ENCODE measurements at regions not wholly inside any gene's neighbourhood (a gene's known extent, or its start where the extent isn't known, plus 50 kb on each side); places are given as distances from the start of the nearest gene placed in this dataset.

DNA sequence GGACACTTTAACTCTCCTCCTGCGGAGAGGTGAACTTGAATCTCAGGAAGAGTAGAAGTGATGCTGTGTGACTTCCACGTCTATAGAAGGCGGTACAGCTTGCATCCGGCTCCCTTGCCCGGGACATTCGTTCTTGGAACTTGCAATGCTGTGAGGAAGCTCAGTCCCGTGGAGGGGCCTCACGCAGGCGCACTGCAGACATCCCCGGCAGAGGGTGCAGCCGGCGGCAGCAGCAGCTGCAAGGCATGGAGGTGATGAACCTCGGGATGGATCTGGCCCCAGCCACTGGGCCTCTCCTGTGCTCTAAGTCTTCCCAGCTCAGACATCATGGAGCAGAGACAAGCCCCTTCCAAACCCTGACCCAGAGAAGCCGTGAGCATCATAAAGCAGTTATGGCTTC, 61.8 kb upstream of the SOD1 start:
- no peaks in the 10 kb centered on the region for H3K36me3 ChIP-seq (ENCODE audit: control insufficient read depth in 2 of 4, insufficient read depth in 4 of 4, low read length in 3 of 4)
- H3K23ac ChIP-seq (ENCODE audit: insufficient read length) = no peak overlapping the region
- no peak overlapping the region for H3K14ac ChIP-seq (ENCODE audit: insufficient read length)
- H2BK5ac ChIP-seq (ENCODE audit: low read depth, low read length) = no peak overlapping the region
- no peaks in the 10 kb centered on the region; a peak in 2 of 7 replicates for H3K4me1 ChIP-seq (replicated peaks in 1 of 4; ENCODE audit: control insufficient read depth in 3 of 4, insufficient read depth in 4 of 4, low read length in 3 of 4)
- FAIRE-seq (no peak), DNase-seq (ENCODE audit: low read depth in 1 of 2, low spot score in 2 of 2) (no peak)
- no peak overlapping the region for H4K5ac ChIP-seq (ENCODE audit: insufficient read length, low read depth, low read length)
- H3K18ac ChIP-seq (ENCODE audit: extremely low read depth, low read length) = 0 out of 2 replicates have a peak overlapping the region, but pooled peaks have one; percentile 60
- H3K79me2 ChIP-seq (ENCODE audit: control insufficient read depth in 1 of 2, insufficient read depth in 2 of 2, low read length in 2 of 2) = no peaks in the 10 kb centered on the region
- H3K4ac ChIP-seq (replicated peaks; ENCODE audit: insufficient read length, low read depth, low read length) = no peak overlapping the region
- no peak overlapping the region for H2BK20ac ChIP-seq (ENCODE audit: low read length)
- H2AK5ac ChIP-seq (ENCODE audit: low read depth, low read length) = no peak overlapping the region
- no peaks in the 10 kb centered on the region for H4K20me1 ChIP-seq (replicated peaks in 1 of 2; ENCODE audit: control insufficient read depth in 1 of 2, insufficient read depth in 2 of 2, low read length in 2 of 2)
- no peak overlapping the region for H3K9ac ChIP-seq (replicated peaks in 1 of 4; ENCODE audit: extremely low read depth in 1 of 4, low read depth in 3 of 4, low read length in 3 of 4)
- H4K8ac ChIP-seq (ENCODE audit: extremely low read depth, insufficient read depth, low read length) = no peak overlapping the region
- no peak overlapping the region for H2AFZ ChIP-seq (ENCODE audit: low read length)
- no peak overlapping the region for H2BK12ac ChIP-seq (ENCODE audit: low read depth, low read length)
- H3K79me1 ChIP-seq (ENCODE audit: low read depth, low read length) = no peaks in the 10 kb centered on the region
- no peak for TF ChIP-seq TEAD4 (IDR thresholded peaks at IDR 0.05; ENCODE audit: low read depth, low read length)
- no peak for TF ChIP-seq JUN (IDR thresholded peaks at IDR 0.05; ENCODE audit: low read depth, low read length)
- no peak for TF ChIP-seq MAFK (IDR thresholded peaks at IDR 0.05; ENCODE audit: low read depth, low read length)
- no peak for TF ChIP-seq CBX5 (IDR thresholded peaks at IDR 0.05; ENCODE audit: low read depth, low read length)
- TF ChIP-seq ZNF274 (IDR thresholded peaks at IDR 0.05; ENCODE audit: borderline replicate concordance, extremely low read depth, low read length) = no peak
- TF ChIP-seq SP1 (IDR thresholded peaks at IDR 0.05; ENCODE audit: low read depth, low read length) = no peak
- TF ChIP-seq BRCA1 (IDR thresholded peaks at IDR 0.05; ENCODE audit: low read depth, low read length) = no peak
- TF ChIP-seq SAP30 (IDR thresholded peaks at IDR 0.05; ENCODE audit: insufficient read depth, insufficient replicate concordance, low read length) = no peak
- TF ChIP-seq TBP (IDR thresholded peaks at IDR 0.05; ENCODE audit: low read depth, low read length) = no peak
- TF ChIP-seq SP2 (IDR thresholded peaks at IDR 0.05; ENCODE audit: low read length) = no peak
- TF ChIP-seq, protein P1, sequence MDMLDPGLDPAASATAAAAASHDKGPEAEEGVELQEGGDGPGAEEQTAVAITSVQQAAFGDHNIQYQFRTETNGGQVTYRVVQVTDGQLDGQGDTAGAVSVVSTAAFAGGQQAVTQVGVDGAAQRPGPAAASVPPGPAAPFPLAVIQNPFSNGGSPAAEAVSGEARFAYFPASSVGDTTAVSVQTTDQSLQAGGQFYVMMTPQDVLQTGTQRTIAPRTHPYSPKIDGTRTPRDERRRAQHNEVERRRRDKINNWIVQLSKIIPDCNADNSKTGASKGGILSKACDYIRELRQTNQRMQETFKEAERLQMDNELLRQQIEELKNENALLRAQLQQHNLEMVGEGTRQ (IDR thresholded peaks at IDR 0.05; ENCODE audit: low read length) = no peak
- WGBS, 2 experiments (ENCODE audit: extremely low coverage in 1 of 2, insufficient coverage in 1 of 2, insufficient read length in 1 of 2, insufficient replicate concordance in 2 of 2, low coverage in 1 of 2, low lambda C conversion rate in 2 of 2, missing lambda C conversion rate in 1 of 2) = 92% methylated on average over 14 of the region's 14 CpGs; no CpG with 5 or more reads in 1 of the 2 experiments
- H3K27me3 ChIP-seq (replicated peaks in 1 of 4; ENCODE audit: control insufficient read depth in 3 of 4, extremely low read depth in 1 of 4, insufficient read depth in 3 of 4, low read length in 3 of 4) = no peaks in the 10 kb centered on the region
- CTCF ChIA-PET (ENCODE audit: partially characterized antibody) = interaction anchor here (0.7 to 4.5 kb wide), 11 partner anchors 9 to 500 kb away, joined by 3 to 24 read pairs (median 4); no protein-coding TSS in a partner anchor
- no peak overlapping the region for H3K4me3 ChIP-seq (ENCODE audit: extremely low read depth in 1 of 4, insufficient read depth in 2 of 4, low read depth in 3 of 4, low read length in 4 of 4)
- H3K9me3 ChIP-seq (ENCODE audit: insufficient read depth in 2 of 2, low read depth in 1 of 2, low read length in 1 of 2) = peaks cover 0 to 4% of the 10 kb centered on the region in 2 experiments; a peak in 1 of 4 replicates
- no peak overlapping the region for H3K56ac ChIP-seq (replicated peaks; ENCODE audit: insufficient read length, low read depth, low read length)
- H3K4me2 ChIP-seq (ENCODE audit: insufficient read depth in 1 of 2, low read depth in 2 of 2, low read length in 2 of 2) = no peak overlapping the region
- H3K23me2 ChIP-seq (ENCODE audit: low read depth, low read length) = no peaks in the 10 kb centered on the region
- H3K27ac ChIP-seq (ENCODE audit: low read depth, low read length) = no peak overlapping the region
- no peak overlapping the region for H2BK120ac ChIP-seq (replicated peaks; ENCODE audit: low read depth, low read length)
- POLR2A ChIA-PET (ENCODE audit: partially characterized antibody) = interaction anchor here (2.2 kb wide), 1 partner anchor 39 kb away, joined by 9 read pairs; no protein-coding TSS in a partner anchor
- H4K91ac ChIP-seq (replicated peaks; ENCODE audit: insufficient read length, low read length) = no peak overlapping the region
- no peak overlapping the region for H2BK15ac ChIP-seq (ENCODE audit: low read length)
